ENCODE measurements at regions not wholly inside any gene's neighbourhood (a gene's known extent, or its start where the extent isn't known, plus 50 kb on each side); places are given as distances from the start of the nearest gene placed in this dataset.

DNA sequence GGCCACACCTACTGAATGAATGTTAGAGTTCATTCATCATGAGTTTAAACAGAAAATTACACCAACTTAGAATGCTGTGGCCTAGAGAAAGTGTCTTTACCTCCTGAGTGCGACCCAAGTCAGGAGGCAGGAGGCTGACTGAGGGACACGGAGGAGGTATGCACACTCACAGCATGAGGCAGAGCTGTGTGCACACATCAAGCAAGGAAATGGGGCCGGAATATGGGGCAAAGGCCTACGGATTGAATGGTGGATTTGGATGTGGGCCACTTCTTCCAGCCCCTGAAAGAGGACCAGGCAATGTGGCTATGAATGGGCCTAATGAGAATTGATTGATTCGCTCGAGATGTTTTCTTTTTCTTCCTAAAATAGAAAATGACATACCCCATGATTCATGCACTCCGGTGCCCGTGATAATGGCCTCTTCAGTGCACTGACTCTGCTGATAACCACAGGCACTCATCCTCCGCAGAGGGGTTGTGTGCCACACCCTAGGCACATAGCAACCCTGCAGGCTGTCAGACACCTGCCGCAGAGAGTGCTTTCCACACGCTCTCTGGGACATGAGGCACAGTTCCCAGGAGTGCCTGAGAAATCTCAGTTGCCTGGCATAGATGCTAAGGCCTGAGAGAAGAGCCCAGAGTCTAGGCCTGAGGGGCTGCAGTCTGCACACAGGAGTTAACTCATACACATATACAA lies 155.5 kb downstream of the GLUL start:
- TF ChIP-seq, protein P1, sequence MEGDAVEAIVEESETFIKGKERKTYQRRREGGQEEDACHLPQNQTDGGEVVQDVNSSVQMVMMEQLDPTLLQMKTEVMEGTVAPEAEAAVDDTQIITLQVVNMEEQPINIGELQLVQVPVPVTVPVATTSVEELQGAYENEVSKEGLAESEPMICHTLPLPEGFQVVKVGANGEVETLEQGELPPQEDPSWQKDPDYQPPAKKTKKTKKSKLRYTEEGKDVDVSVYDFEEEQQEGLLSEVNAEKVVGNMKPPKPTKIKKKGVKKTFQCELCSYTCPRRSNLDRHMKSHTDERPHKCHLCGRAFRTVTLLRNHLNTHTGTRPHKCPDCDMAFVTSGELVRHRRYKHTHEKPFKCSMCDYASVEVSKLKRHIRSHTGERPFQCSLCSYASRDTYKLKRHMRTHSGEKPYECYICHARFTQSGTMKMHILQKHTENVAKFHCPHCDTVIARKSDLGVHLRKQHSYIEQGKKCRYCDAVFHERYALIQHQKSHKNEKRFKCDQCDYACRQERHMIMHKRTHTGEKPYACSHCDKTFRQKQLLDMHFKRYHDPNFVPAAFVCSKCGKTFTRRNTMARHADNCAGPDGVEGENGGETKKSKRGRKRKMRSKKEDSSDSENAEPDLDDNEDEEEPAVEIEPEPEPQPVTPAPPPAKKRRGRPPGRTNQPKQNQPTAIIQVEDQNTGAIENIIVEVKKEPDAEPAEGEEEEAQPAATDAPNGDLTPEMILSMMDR (IDR thresholded peaks at IDR 0.05) = no peak
- TF ChIP-seq POLR2AphosphoS5 (IDR thresholded peaks at IDR 0.05; ENCODE audit: insufficient read depth in 1 of 2, low read depth in 1 of 2) (no peak), POLR2A (IDR thresholded peaks at IDR 0.05) (no peak)

All from vagina (tissue), 2 donors.